HepG2 (cell line): ENCODE measurements at regions not wholly inside any gene's neighbourhood (a gene's known extent, or its start where the extent isn't known, plus 50 kb on each side); places are given as distances from the start of the nearest gene placed in this dataset.

Source experiments
- HOXA5 ChIP-seq: sonication (generic); formaldehyde crosslinking; IDR thresholded peaks from 2 replicates; pipeline ENCODE4 v1.4.0; 2020; ENCODE audit warnings: missing genetic modification reagents
- PTBP1 ChIP-seq: fragments of 200-400 bp; formaldehyde crosslinking; IDR thresholded peaks from 2 replicates; pipeline ENCODE4 v1.6.1; 2018; ENCODE audit warnings: low read length, low read depth; ENCODE audit not compliant: poor library complexity, severe bottlenecking
- ZSCAN21 ChIP-seq: sonication (generic); formaldehyde crosslinking; IDR thresholded peaks from 2 replicates; pipeline ENCODE4 v1.8.0; 2022; ENCODE audit warnings: mild to moderate bottlenecking, missing genetic modification reagents, moderate library complexity, borderline replicate concordance
- TF ChIP-seq, protein P1 (sequence below): sonication (generic); formaldehyde crosslinking; IDR thresholded peaks from 2 replicates; pipeline ENCODE4 v1.4.0; 2020; ENCODE audit warnings: missing genetic modification reagents, mild to moderate bottlenecking, borderline replicate concordance

DNA sequence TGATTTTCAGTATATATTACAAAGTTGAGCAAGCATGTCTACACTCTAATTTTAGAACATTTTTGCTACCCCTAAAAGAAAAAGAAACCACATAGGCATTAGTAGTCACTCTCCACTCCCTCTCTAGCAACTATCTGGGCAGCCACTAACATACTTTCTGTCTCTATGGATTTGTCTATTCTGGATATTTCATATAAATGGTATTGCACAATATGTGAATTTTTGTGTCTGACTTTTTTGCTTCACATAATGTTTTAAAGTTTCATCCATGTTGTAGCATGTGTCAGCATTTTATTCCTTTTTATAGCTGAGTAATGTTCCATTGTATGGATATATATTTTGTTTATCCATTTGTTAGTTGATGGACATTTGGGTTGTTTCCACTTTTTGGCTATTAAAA is 232.5 kb upstream of the CTAGE1 start:
- TF ChIP-seq ZSCAN21 (CRISPR knock-in tag) (no peak), PTBP1 (no peak), HOXA5 (CRISPR knock-in tag) (no peak)
- TF ChIP-seq, protein P1, sequence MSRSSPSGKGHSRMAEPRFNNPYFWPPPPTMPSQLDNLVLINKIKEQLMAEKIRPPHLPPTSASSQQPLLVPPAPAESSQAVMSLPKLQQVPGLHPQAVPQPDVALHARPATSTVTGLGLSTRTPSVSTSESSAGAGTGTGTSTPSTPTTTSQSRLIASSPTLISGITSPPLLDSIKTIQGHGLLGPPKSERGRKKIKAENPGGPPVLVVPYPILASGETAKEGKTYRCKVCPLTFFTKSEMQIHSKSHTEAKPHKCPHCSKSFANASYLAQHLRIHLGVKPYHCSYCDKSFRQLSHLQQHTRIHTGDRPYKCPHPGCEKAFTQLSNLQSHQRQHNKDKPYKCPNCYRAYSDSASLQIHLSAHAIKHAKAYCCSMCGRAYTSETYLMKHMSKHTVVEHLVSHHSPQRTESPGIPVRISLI (CRISPR knock-in tag) = no peak
